ENCODE measurements at regions not wholly inside any gene's neighbourhood (a gene's known extent, or its start where the extent isn't known, plus 50 kb on each side); places are given as distances from the start of the nearest gene placed in this dataset.

- ChIA-PET CTCF (no interaction called here), POLR2A (no interaction called here)
- Histone ChIP-seq H3K9me3 (replicated peaks; ENCODE audit: control insufficient read depth, insufficient read depth, low read length) (no peaks in the 10 kb centered on the region), H3K36me3 (ENCODE audit: control insufficient read depth in 2 of 2, extremely low read depth in 1 of 2, insufficient read depth in 2 of 2, low read length in 2 of 2) (no peaks in the 10 kb centered on the region), H3K4me3 (replicated peaks in 1 of 3; ENCODE audit: insufficient read depth in 1 of 3, low read depth in 1 of 3, low read length in 3 of 3) (no peak overlapping the region), H3K79me2 (ENCODE audit: control insufficient read depth, insufficient read depth, low read length) (no peaks in the 10 kb centered on the region), H3K9me1 (replicated peaks; ENCODE audit: control insufficient read depth, extremely low read depth, insufficient read depth, low read length) (no peaks in the 10 kb centered on the region), H3K27me3 (ENCODE audit: control insufficient read depth in 2 of 2, insufficient read depth in 2 of 2, low read length in 2 of 2) (peaks cover 0 to 2% of the 10 kb centered on the region in 2 experiments), H3K9ac (replicated peaks; ENCODE audit: extremely low read depth, insufficient read depth, low read length) (no peak overlapping the region), H3K4me2 (ENCODE audit: insufficient read depth, low read length) (no peak overlapping the region), H3K4me1 (ENCODE audit: control insufficient read depth, extremely low read depth, insufficient read depth, low read length) (no peaks in the 10 kb centered on the region), H2AFZ (ENCODE audit: low read depth, low read length) (no peak overlapping the region), H4K20me1 (replicated peaks; ENCODE audit: control insufficient read depth, extremely low read depth, insufficient read depth, low read length) (no peaks in the 10 kb centered on the region), H3K27ac (ENCODE audit: insufficient read depth, low read depth, low read length) (no peak overlapping the region)
- TF ChIP-seq EZH2 (IDR thresholded peaks at IDR 0.05; ENCODE audit: borderline replicate concordance, low read depth, low read length, severe bottlenecking): no peak
- no peak for TF ChIP-seq CTCF (IDR thresholded peaks at IDR 0.05; ENCODE audit: extremely low read depth in 1 of 2, insufficient read depth in 1 of 2, low read depth in 1 of 2, low read length in 2 of 2)
- TF ChIP-seq POLR2AphosphoS5 (IDR thresholded peaks at IDR 0.05; ENCODE audit: insufficient read depth, low read depth, low read length): no peak
- no peak for TF ChIP-seq MAX (IDR thresholded peaks at IDR 0.05; ENCODE audit: insufficient read depth, insufficient read length)
- no peak for TF ChIP-seq MYC (IDR thresholded peaks at IDR 0.05; ENCODE audit: low read depth, low read length)
- no peak for TF ChIP-seq FOS (IDR thresholded peaks at IDR 0.05; ENCODE audit: borderline replicate concordance, insufficient read depth, low read length)
- TF ChIP-seq GATA2 (IDR thresholded peaks at IDR 0.05; ENCODE audit: insufficient read depth, insufficient read length, low read depth, low read length): no peak
- TF ChIP-seq POLR2A (IDR thresholded peaks at IDR 0.05; ENCODE audit: low read depth, low read length): no peak
- TF ChIP-seq JUN (IDR thresholded peaks at IDR 0.05; ENCODE audit: borderline replicate concordance, insufficient read depth, insufficient read length, low read depth): no peak
- BruUV-seq (replicated peaks): no TSS peak
- intact Hi-C loops (cut with micrococcal nuclease): no loop called here
- no peak for DNase-seq (ENCODE audit: low read depth, low spot score)
- FAIRE-seq: no peak
- dilution Hi-C loops (cut with MboI; ENCODE audit: extremely low pct_ligation_motif_present, low sequenced_read_pairs): no loop called here
Measured at GRCh38 chr4:144204431-144204830, 63.9 kb upstream of the GYPA start.

Measured in endothelial cell of umbilical vein (primary cell).